ENCODE measurements at regions not wholly inside any gene's neighbourhood (a gene's known extent, or its start where the extent isn't known, plus 50 kb on each side); places are given as distances from the start of the nearest gene placed in this dataset.

- Histone ChIP-seq H3K4me3 (replicated peaks; ENCODE audit: insufficient read depth, low read length) (no peak overlapping the region), H3K27ac (replicated peaks) (no peak overlapping the region), H3K27me3 (ENCODE audit: insufficient read depth, poor library complexity, severe bottlenecking) (peaks cover 3% of the 10 kb centered on the region)
- DNase-seq (ENCODE audit: low read depth in 1 of 2, low spot score in 1 of 2), result no peak
- TF ChIP-seq CTCF (IDR thresholded peaks at IDR 0.05; ENCODE audit: insufficient read depth, low read length) (no peak), REST (IDR thresholded peaks at IDR 0.05; ENCODE audit: insufficient replicate concordance, low read depth) (no peak), GABPA (IDR thresholded peaks at IDR 0.05; ENCODE audit: low read depth) (no peak), SPI1 (IDR thresholded peaks at IDR 0.05; ENCODE audit: borderline replicate concordance, low read depth) (no peak), POLR2AphosphoS5 (IDR thresholded peaks at IDR 0.05; ENCODE audit: low read depth) (no peak)
Observed at GRCh38 chr3:102179326-102180177, 255.3 kb upstream of the ZPLD1 start.

GRCh38 chr3:102180280-102180931, 254.4 kb upstream of the ZPLD1 start:
- no peak for TF ChIP-seq POLR2AphosphoS5 (IDR thresholded peaks at IDR 0.05; ENCODE audit: low read depth)
- no peak overlapping the region for H3K27ac ChIP-seq (replicated peaks)
- DNase-seq (ENCODE audit: low read depth in 1 of 2, low spot score in 1 of 2), result no peak
- H3K4me3 ChIP-seq (replicated peaks; ENCODE audit: insufficient read depth, low read length), result no peak overlapping the region
- peaks cover 3% of the 10 kb centered on the region for H3K27me3 ChIP-seq (ENCODE audit: insufficient read depth, poor library complexity, severe bottlenecking)

- DNase-seq (ENCODE audit: low read depth in 1 of 2, low spot score in 1 of 2), result no peak
Observed at GRCh38 chr3:102181175-102181920, 253.5 kb upstream of the ZPLD1 start.

GRCh38 chr3:102182162-102182561, 252.7 kb upstream of the ZPLD1 start:
- no peak for TF ChIP-seq GABPA (IDR thresholded peaks at IDR 0.05; ENCODE audit: low read depth)
- DNase-seq (ENCODE audit: low read depth in 1 of 2, low spot score in 1 of 2), result no peak
- Histone ChIP-seq H3K27ac (replicated peaks) (no peak overlapping the region), H3K4me3 (replicated peaks; ENCODE audit: insufficient read depth, low read length) (no peak overlapping the region), H3K27me3 (ENCODE audit: insufficient read depth, poor library complexity, severe bottlenecking) (peaks cover 3% of the 10 kb centered on the region)

More at GRCh38 chr3:102181175-102181920, 253.5 kb upstream of the ZPLD1 start:
- Histone ChIP-seq H3K27me3 (ENCODE audit: insufficient read depth, poor library complexity, severe bottlenecking) (peaks cover 3% of the 10 kb centered on the region), H3K4me3 (replicated peaks; ENCODE audit: insufficient read depth, low read length) (no peak overlapping the region), H3K27ac (replicated peaks) (no peak overlapping the region)
- TF ChIP-seq POLR2AphosphoS5 (IDR thresholded peaks at IDR 0.05; ENCODE audit: low read depth), result no peak

GRCh38 chr3:102183186-102183585, 251.6 kb upstream of the ZPLD1 start:
- no peak overlapping the region for H3K27ac ChIP-seq (replicated peaks)
- peaks cover 3% of the 10 kb centered on the region for H3K27me3 ChIP-seq (ENCODE audit: insufficient read depth, poor library complexity, severe bottlenecking)
- H3K4me3 ChIP-seq (replicated peaks; ENCODE audit: insufficient read depth, low read length), result no peak overlapping the region
- no peak for DNase-seq (ENCODE audit: low read depth in 1 of 2, low spot score in 1 of 2)
- TF ChIP-seq GABPA (IDR thresholded peaks at IDR 0.05; ENCODE audit: low read depth) (no peak), SPI1 (IDR thresholded peaks at IDR 0.05; ENCODE audit: borderline replicate concordance, low read depth) (no peak), REST (IDR thresholded peaks at IDR 0.05; ENCODE audit: insufficient replicate concordance, low read depth) (no peak), POLR2AphosphoS5 (IDR thresholded peaks at IDR 0.05; ENCODE audit: low read depth) (no peak), CTCF (IDR thresholded peaks at IDR 0.05; ENCODE audit: insufficient read depth, low read length) (no peak)

All from HL-60 (cell line).